HepG2 (cell line): ENCODE measurements at regions not wholly inside any gene's neighbourhood (a gene's known extent, or its start where the extent isn't known, plus 50 kb on each side); places are given as distances from the start of the nearest gene placed in this dataset.

Experiments
- ATAC-seq: fragments of 200-7000 bp; cut with Tn5 transposase; 3 replicates; pipeline ENCODE4 v1.9.1; 2020; ENCODE audit warnings: mild to moderate bottlenecking, moderate library complexity
- BruUV-seq: library from RNA; stranded (reverse); fragments of 400-500 nt; replicated peaks from 2 replicates; lab custom pipeline; 2021; lab: Mats Ljungman, UMichigan
- CTCF ChIA-PET: fragments of 300-600 bp; formaldehyde crosslinking; extraction: SDS; loops from one replicate; lab custom pipeline; 2021; ENCODE audit warnings: low total read pairs, inconsistent platforms, low intra/inter-chr PET ratio; lab: Yijun Ruan, JAX
- POLR2A ChIA-PET: fragments of 350-600 bp; sonication (Branson Sonifier 250); formaldehyde crosslinking; loops from one replicate; lab custom pipeline; 2020; ENCODE audit warnings: antibody characterized with exemption, inconsistent platforms; lab: Yijun Ruan, JAX
- DNase-seq: peaks from one replicate; pipeline ENCODE4 v3.0.0-alpha.2; 2015; ENCODE audit warnings: low spot score
- FAIRE-seq: peaks from 3 replicates; lab custom pipeline; 2011; peaks lifted over from hg19 to GRCh38; lab: Jason Lieb, UNC
- H2AFZ ChIP-seq: one replicate; pipeline ENCODE4 v1.6.1; 2011; ENCODE audit warnings: low read length, inconsistent platforms
- H3K27ac ChIP-seq: fragments of 300-600 bp; 3 replicates; pipeline ENCODE4 v1.8.0; 2011; ENCODE audit warnings: mixed run types, mild to moderate bottlenecking, mixed read lengths, low read length, inconsistent platforms; ENCODE audit not compliant: insufficient read depth; ENCODE audit errors: extremely low read length
- H3K27me3 ChIP-seq, 2 experiments: fragments of 200-600 bp in 1 of 2; 2 replicates in 1 of 2; 3 replicates in 1 of 2; pipeline versions ENCODE4 v1.6.0 to v1.8.0; 2011; ENCODE audit warnings: low read length in 2 of 2, mild to moderate bottlenecking in 2 of 2, moderate library complexity in 2 of 2, inconsistent platforms in 1 of 2; ENCODE audit not compliant: insufficient read depth in 2 of 2, control insufficient read depth in 1 of 2
- H3K36me3 ChIP-seq, 2 experiments: fragments of 200-600 bp in 1 of 2; replicated peaks in 1 of 2; 2 replicates in 1 of 2; 3 replicates in 1 of 2; pipeline versions ENCODE4 v1.5.1 to v1.8.0; 2011; ENCODE audit warnings: low read length in 2 of 2, inconsistent platforms in 1 of 2; ENCODE audit not compliant: insufficient read depth in 2 of 2, control insufficient read depth in 1 of 2
- H3K4me1 ChIP-seq: 2 replicates; pipeline ENCODE4 v1.5.1; 2012; ENCODE audit warnings: low read length, inconsistent platforms; ENCODE audit not compliant: insufficient read depth
- H3K4me2 ChIP-seq: 2 replicates; pipeline ENCODE4 v1.6.0; 2011; ENCODE audit warnings: low read depth, low read length, inconsistent platforms
- H3K4me3 ChIP-seq, 3 experiments: fragments of 200-600 bp in 1 of 3; sonication (generic), shearing (Covaris generic) in 1 of 3; replicated peaks in 1 of 3; 2 replicates each; pipeline ENCODE4 v1.5.1; 2011 to 2016; ENCODE audit warnings: low read length in 3 of 3, inconsistent platforms in 2 of 3, low read depth in 2 of 3, mild to moderate bottlenecking in 2 of 3, control low read depth in 1 of 3, mixed read lengths in 1 of 3; ENCODE audit not compliant: insufficient read depth in 1 of 3
- H3K79me2 ChIP-seq: one replicate; pipeline ENCODE4 v1.6.1; 2011; ENCODE audit warnings: low read length, inconsistent platforms; ENCODE audit not compliant: insufficient read depth
- H3K9ac ChIP-seq: 2 replicates; pipeline ENCODE4 v1.6.0; 2011; ENCODE audit warnings: mild to moderate bottlenecking, low read depth, low read length, inconsistent platforms; ENCODE audit not compliant: insufficient read depth
- H3K9me3 ChIP-seq: 2 replicates; pipeline ENCODE4 v1.5.1; 2012; ENCODE audit warnings: mild to moderate bottlenecking, low read length
- H4K20me1 ChIP-seq: 2 replicates; pipeline ENCODE4 v1.6.0; 2011; ENCODE audit warnings: inconsistent platforms, mild to moderate bottlenecking, low read length, moderate library complexity; ENCODE audit not compliant: insufficient read depth
- AKAP8 ChIP-seq: sonication (generic); formaldehyde crosslinking; IDR thresholded peaks from 2 replicates; pipeline ENCODE4 v1.5.1; 2020; ENCODE audit warnings: mild to moderate bottlenecking, missing genetic modification reagents
- HNRNPUL1 ChIP-seq: fragments of 200-400 bp; formaldehyde crosslinking; IDR thresholded peaks from 2 replicates; pipeline ENCODE4 v1.6.1; 2017; ENCODE audit warnings: low read depth, mild to moderate bottlenecking, low read length, moderate library complexity
- MTA3 ChIP-seq: sonication (generic); formaldehyde crosslinking; IDR thresholded peaks from 2 replicates; pipeline ENCODE4 v1.4.0; 2020; ENCODE audit warnings: missing genetic modification reagents
- POGZ ChIP-seq: sonication (generic); formaldehyde crosslinking; IDR thresholded peaks from 2 replicates; pipeline ENCODE4 v1.4.0; 2020; ENCODE audit warnings: mild to moderate bottlenecking, missing genetic modification reagents
- SALL1 ChIP-seq: sonication (generic); formaldehyde crosslinking; IDR thresholded peaks from 2 replicates; pipeline ENCODE4 v1.8.0; 2022; ENCODE audit warnings: mild to moderate bottlenecking, missing genetic modification reagents
- SP5 ChIP-seq: IDR thresholded peaks from 2 replicates; pipeline ENCODE4 v1.6.1; 2016; ENCODE audit warnings: low read depth, borderline replicate concordance
- ZBTB1 ChIP-seq: sonication (generic); formaldehyde crosslinking; IDR thresholded peaks from 2 replicates; pipeline ENCODE4 v1.4.0; 2020; ENCODE audit warnings: missing genetic modification reagents, borderline replicate concordance
- ZBTB20 ChIP-seq: sonication (generic); formaldehyde crosslinking; IDR thresholded peaks from 2 replicates; pipeline ENCODE4 v1.8.1; 2023; ENCODE audit warnings: missing genetic modification reagents, low read depth, mild to moderate bottlenecking, borderline replicate concordance
- ZFP41 ChIP-seq: sonication (generic); formaldehyde crosslinking; IDR thresholded peaks from 2 replicates; pipeline ENCODE4 v1.4.0; 2020; ENCODE audit warnings: mild to moderate bottlenecking, missing genetic modification reagents, borderline replicate concordance
- ZNF138 ChIP-seq: sonication (generic); formaldehyde crosslinking; IDR thresholded peaks from 2 replicates; pipeline ENCODE4 v1.5.0; 2020; ENCODE audit warnings: mild to moderate bottlenecking, low read depth, missing genetic modification reagents
- ZNF24 ChIP-seq: fragments of 450-650 bp; IDR thresholded peaks from 2 replicates; pipeline ENCODE4 v1.6.1; 2017; ENCODE audit warnings: antibody characterized with exemption, mild to moderate bottlenecking
- WGBS: methylation state at CpG from one replicate; pipeline ENCODE4 v1.1.6; 2017; ENCODE audit warnings: low lambda C conversion rate; 5-methylcytosine and 5-hydroxymethylcytosine counted together
- in situ Hi-C: cut with HindIII; loops from 2 replicates; pipeline ENCODE4 v1.10.0; 2017; ENCODE audit warnings: low pct_unique_long_range_greater_than_20kb; ENCODE audit not compliant: extremely low pct_ligation_motif_present
- intact Hi-C: fragments of 100-400 bp; cut with micrococcal nuclease; formaldehyde crosslinking; loops from one replicate; pipeline ENCODE4 v1.10.0; 2022; ENCODE audit not compliant: unreplicated experiment
- TF ChIP-seq, protein P1 (sequence below): sonication (generic); formaldehyde crosslinking; IDR thresholded peaks from 2 replicates; pipeline ENCODE4 v1.9.0; 2022; ENCODE audit warnings: missing genetic modification reagents, mild to moderate bottlenecking, borderline replicate concordance
- TF ChIP-seq, protein P2 (sequence below): sonication (generic); formaldehyde crosslinking; IDR thresholded peaks from 2 replicates; pipeline ENCODE4 v1.4.0; 2020; ENCODE audit warnings: missing genetic modification reagents, borderline replicate concordance
- TF ChIP-seq, protein P3 (sequence below): sonication (generic); formaldehyde crosslinking; conservative IDR thresholded peaks from 2 replicates; pipeline ENCODE4 v1.4.0; 2020; ENCODE audit warnings: missing genetic modification reagents
- TF ChIP-seq, protein P4 (sequence below): sonication (generic); formaldehyde crosslinking; IDR thresholded peaks from 2 replicates; pipeline ENCODE4 v1.9.0; 2021; ENCODE audit warnings: missing genetic modification reagents, borderline replicate concordance

DNA sequence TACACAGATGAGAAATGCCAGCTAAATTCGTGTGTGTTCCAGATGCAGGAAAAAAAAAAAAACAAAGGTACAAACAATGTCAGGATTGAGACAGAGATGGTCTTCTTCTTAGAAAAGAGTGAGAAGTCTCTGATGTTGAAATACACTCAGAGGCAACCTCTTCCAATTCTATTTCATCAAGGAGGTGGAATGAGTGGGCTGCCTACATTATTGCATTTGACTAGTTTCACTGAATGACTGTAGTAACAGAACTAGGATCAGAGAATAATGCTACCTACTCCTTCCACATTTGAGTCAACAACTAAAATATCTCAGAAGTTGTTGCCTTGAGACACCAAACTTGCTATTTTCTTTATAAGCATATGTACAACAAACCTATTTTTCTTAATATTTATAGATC is 1332.2 kb upstream of the FLRT2 start:
- WGBS: 0% methylated on average over 1 of the region's 1 CpG
- no peak overlapping the region for H3K4me2 ChIP-seq
- no peak for TF ChIP-seq HNRNPUL1
- TF ChIP-seq ZBTB1 (CRISPR knock-in tag): no peak
- TF ChIP-seq POGZ (CRISPR knock-in tag): no peak
- no peak for TF ChIP-seq ZFP41 (CRISPR knock-in tag)
- TF ChIP-seq, protein P1, sequence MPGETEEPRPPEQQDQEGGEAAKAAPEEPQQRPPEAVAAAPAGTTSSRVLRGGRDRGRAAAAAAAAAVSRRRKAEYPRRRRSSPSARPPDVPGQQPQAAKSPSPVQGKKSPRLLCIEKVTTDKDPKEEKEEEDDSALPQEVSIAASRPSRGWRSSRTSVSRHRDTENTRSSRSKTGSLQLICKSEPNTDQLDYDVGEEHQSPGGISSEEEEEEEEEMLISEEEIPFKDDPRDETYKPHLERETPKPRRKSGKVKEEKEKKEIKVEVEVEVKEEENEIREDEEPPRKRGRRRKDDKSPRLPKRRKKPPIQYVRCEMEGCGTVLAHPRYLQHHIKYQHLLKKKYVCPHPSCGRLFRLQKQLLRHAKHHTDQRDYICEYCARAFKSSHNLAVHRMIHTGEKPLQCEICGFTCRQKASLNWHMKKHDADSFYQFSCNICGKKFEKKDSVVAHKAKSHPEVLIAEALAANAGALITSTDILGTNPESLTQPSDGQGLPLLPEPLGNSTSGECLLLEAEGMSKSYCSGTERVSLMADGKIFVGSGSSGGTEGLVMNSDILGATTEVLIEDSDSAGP: no peak
- TF ChIP-seq, protein P2, sequence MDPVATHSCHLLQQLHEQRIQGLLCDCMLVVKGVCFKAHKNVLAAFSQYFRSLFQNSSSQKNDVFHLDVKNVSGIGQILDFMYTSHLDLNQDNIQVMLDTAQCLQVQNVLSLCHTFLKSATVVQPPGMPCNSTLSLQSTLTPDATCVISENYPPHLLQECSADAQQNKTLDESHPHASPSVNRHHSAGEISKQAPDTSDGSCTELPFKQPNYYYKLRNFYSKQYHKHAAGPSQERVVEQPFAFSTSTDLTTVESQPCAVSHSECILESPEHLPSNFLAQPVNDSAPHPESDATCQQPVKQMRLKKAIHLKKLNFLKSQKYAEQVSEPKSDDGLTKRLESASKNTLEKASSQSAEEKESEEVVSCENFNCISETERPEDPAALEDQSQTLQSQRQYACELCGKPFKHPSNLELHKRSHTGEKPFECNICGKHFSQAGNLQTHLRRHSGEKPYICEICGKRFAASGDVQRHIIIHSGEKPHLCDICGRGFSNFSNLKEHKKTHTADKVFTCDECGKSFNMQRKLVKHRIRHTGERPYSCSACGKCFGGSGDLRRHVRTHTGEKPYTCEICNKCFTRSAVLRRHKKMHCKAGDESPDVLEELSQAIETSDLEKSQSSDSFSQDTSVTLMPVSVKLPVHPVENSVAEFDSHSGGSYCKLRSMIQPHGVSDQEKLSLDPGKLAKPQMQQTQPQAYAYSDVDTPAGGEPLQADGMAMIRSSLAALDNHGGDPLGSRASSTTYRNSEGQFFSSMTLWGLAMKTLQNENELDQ (CRISPR knock-in tag): no peak
- no peak for TF ChIP-seq ZNF138 (CRISPR knock-in tag)
- no peak for TF ChIP-seq SP5 (CRISPR knock-in tag)
- TF ChIP-seq MTA3 (CRISPR knock-in tag): no peak
- no peak for TF ChIP-seq AKAP8
- TF ChIP-seq, protein P3, sequence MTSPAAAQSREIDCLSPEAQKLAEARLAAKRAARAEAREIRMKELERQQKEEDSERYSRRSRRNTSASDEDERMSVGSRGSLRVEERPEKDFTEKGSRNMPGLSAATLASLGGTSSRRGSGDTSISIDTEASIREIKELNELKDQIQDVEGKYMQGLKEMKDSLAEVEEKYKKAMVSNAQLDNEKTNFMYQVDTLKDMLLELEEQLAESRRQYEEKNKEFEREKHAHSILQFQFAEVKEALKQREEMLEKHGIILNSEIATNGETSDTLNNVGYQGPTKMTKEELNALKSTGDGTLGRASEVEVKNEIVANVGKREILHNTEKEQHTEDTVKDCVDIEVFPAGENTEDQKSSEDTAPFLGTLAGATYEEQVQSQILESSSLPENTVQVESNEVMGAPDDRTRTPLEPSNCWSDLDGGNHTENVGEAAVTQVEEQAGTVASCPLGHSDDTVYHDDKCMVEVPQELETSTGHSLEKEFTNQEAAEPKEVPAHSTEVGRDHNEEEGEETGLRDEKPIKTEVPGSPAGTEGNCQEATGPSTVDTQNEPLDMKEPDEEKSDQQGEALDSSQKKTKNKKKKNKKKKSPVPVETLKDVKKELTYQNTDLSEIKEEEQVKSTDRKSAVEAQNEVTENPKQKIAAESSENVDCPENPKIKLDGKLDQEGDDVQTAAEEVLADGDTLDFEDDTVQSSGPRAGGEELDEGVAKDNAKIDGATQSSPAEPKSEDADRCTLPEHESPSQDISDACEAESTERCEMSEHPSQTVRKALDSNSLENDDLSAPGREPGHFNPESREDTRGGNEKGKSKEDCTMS (CRISPR knock-in tag): no peak
- no peak for TF ChIP-seq SALL1 (CRISPR knock-in tag)
- TF ChIP-seq ZNF24: no peak
- TF ChIP-seq, protein P4, sequence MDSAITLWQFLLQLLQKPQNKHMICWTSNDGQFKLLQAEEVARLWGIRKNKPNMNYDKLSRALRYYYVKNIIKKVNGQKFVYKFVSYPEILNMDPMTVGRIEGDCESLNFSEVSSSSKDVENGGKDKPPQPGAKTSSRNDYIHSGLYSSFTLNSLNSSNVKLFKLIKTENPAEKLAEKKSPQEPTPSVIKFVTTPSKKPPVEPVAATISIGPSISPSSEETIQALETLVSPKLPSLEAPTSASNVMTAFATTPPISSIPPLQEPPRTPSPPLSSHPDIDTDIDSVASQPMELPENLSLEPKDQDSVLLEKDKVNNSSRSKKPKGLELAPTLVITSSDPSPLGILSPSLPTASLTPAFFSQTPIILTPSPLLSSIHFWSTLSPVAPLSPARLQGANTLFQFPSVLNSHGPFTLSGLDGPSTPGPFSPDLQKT (CRISPR knock-in tag): no peak
- no peak for TF ChIP-seq ZBTB20 (CRISPR knock-in tag)
- H3K9me3 ChIP-seq: peaks cover 88% of the 10 kb centered on the region
- no peak overlapping the region for H3K9ac ChIP-seq
- no TSS peak for BruUV-seq
- no peak overlapping the region for H2AFZ ChIP-seq
- no peak overlapping the region for H3K4me3 ChIP-seq
- DNase-seq (no peak), ATAC-seq (no peak), FAIRE-seq (no peak)
- no peaks in the 10 kb centered on the region for H3K4me1 ChIP-seq
- no peaks in the 10 kb centered on the region for H3K27me3 ChIP-seq
- in situ Hi-C loops: no loop called here
- no peak overlapping the region for H3K27ac ChIP-seq
- intact Hi-C loops: no loop called here
- ChIA-PET CTCF (no interaction called here), POLR2A (no interaction called here)
- no peaks in the 10 kb centered on the region for H4K20me1 ChIP-seq
- H3K79me2 ChIP-seq: no peaks in the 10 kb centered on the region
- H3K36me3 ChIP-seq: no peaks in the 10 kb centered on the region
